Uterus (tissue), 3 donors: ENCODE measurements at regions not wholly inside any gene's neighbourhood (a gene's known extent, or its start where the extent isn't known, plus 50 kb on each side); places are given as distances from the start of the nearest gene placed in this dataset.

Experiments used
- DNase-seq, 2 donors: peaks; one replicate each; pipeline ENCODE4 v3.0.0-alpha.2; 2019 to 2020
- H3K27ac ChIP-seq, 2 donors: fragments of 200-600 bp; sonication (generic); 1 replicate in 1 of 2; 2 replicates in 1 of 2; pipeline ENCODE4 v1.5.1; 2016 to 2018
- H3K27me3 ChIP-seq, 2 donors: fragments of 200-600 bp; sonication (generic); one replicate each; pipeline ENCODE4 v1.5.1; 2018 to 2019; ENCODE audit warnings: control low read depth in 1 of 2
- H3K36me3 ChIP-seq, 2 donors: fragments of 200-600 bp; sonication (generic); one replicate each; pipeline ENCODE4 v1.5.1; 2019; ENCODE audit warnings: control low read depth in 1 of 2
- H3K4me1 ChIP-seq, 2 donors: fragments of 200-600 bp; sonication (generic); one replicate each; pipeline ENCODE4 v1.5.1; 2018 to 2019; ENCODE audit warnings: control low read depth in 1 of 2
- H3K4me3 ChIP-seq, 2 donors: fragments of 200-600 bp; sonication (generic); 1 replicate in 1 of 2; 2 replicates in 1 of 2; pipeline ENCODE4 v1.5.1; 2018 to 2019; ENCODE audit warnings: mild to moderate bottlenecking in 1 of 2
- H3K9me3 ChIP-seq, 2 donors: fragments of 200-600 bp; sonication (generic); one replicate each; pipeline ENCODE4 v1.5.1; 2019; ENCODE audit warnings: control low read depth in 1 of 2
- POLR2A ChIP-seq, 2 donors: fragments of 450-650 bp; IDR thresholded peaks; one replicate each; pipeline ENCODE4 v1.6.1; 2016; ENCODE audit warnings: antibody characterized with exemption in 2 of 2, mild to moderate bottlenecking in 1 of 2, moderate library complexity in 1 of 2
- intact Hi-C: fragments of 100-400 bp; cut with DNase I; formaldehyde crosslinking; loops from one replicate; pipeline ENCODE4 v1.15.1; 2023; ENCODE audit warnings: low total_unique reads
- TF ChIP-seq, protein P1 (sequence below), 4 experiments: fragments of 200-600 bp in 2 of 4; fragments of 450-650 bp in 2 of 4; sonication (generic) in 2 of 4; IDR thresholded peaks; one replicate each; pipeline ENCODE4 v1.5.1; 2016 to 2019; ENCODE audit warnings: antibody characterized with exemption in 4 of 4, mild to moderate bottlenecking in 2 of 4, moderate library complexity in 1 of 4
- donor health status: DM: yes; HTN: yes; CAD: no.

DNA sequence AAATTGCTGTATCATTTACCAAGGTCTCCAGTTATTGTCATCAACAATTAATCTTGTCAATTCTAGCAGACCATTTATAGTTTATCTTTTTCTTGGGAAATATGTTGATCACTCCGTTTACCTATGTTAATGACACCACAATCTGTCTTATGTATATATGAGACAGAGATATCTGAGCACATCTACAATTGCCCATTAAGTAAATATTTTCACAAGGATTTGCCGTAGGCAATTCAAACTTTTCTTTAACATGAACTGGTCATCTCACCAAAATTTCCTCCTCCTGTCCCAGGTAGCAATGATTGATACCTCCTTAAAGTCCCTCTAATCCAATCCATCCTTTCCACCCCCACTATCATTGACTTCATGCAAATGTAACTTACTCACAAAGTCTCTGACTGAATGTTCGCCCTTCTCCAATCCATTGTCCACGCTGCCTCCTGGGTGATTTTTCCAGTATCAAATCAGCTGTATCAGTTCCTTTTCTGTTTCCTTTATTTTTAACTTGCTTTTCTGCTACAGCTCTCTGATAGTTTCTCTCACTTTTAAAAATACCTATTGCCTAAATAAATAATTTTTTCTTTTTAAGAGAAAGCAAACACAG is 138.3 kb downstream of the GNAT3 start:
- H3K4me3 ChIP-seq = no peak overlapping the region
- H3K27me3 ChIP-seq = no peaks in the 10 kb centered on the region
- intact Hi-C loops = no loop called here
- no peak overlapping the region for H3K27ac ChIP-seq
- DNase-seq = no peak
- H3K9me3 ChIP-seq = no peaks in the 10 kb centered on the region
- no peaks in the 10 kb centered on the region for H3K36me3 ChIP-seq
- H3K4me1 ChIP-seq = no peaks in the 10 kb centered on the region
- TF ChIP-seq POLR2A (IDR thresholded peaks at IDR 0.05) = no peak
- TF ChIP-seq, protein P1, sequence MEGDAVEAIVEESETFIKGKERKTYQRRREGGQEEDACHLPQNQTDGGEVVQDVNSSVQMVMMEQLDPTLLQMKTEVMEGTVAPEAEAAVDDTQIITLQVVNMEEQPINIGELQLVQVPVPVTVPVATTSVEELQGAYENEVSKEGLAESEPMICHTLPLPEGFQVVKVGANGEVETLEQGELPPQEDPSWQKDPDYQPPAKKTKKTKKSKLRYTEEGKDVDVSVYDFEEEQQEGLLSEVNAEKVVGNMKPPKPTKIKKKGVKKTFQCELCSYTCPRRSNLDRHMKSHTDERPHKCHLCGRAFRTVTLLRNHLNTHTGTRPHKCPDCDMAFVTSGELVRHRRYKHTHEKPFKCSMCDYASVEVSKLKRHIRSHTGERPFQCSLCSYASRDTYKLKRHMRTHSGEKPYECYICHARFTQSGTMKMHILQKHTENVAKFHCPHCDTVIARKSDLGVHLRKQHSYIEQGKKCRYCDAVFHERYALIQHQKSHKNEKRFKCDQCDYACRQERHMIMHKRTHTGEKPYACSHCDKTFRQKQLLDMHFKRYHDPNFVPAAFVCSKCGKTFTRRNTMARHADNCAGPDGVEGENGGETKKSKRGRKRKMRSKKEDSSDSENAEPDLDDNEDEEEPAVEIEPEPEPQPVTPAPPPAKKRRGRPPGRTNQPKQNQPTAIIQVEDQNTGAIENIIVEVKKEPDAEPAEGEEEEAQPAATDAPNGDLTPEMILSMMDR (IDR thresholded peaks at IDR 0.05) = no peak

GRCh38 chr7:80372415-80372814 is 139.4 kb downstream of the GNAT3 start:
- no peak overlapping the region for H3K27ac ChIP-seq
- H3K4me1 ChIP-seq = no peaks in the 10 kb centered on the region
- TF ChIP-seq POLR2A (IDR thresholded peaks at IDR 0.05) = no peak
- TF ChIP-seq, protein P1 (IDR thresholded peaks at IDR 0.05) = no peak

GRCh38 chr7:80370587-80370986 is 141.3 kb downstream of the GNAT3 start:
- no peaks in the 10 kb centered on the region for H3K36me3 ChIP-seq
- no peak for TF ChIP-seq POLR2A (IDR thresholded peaks at IDR 0.05)
- TF ChIP-seq, protein P1 (IDR thresholded peaks at IDR 0.05) = no peak
- intact Hi-C loops = no loop called here
- no peaks in the 10 kb centered on the region for H3K9me3 ChIP-seq
- H3K27ac ChIP-seq = no peak overlapping the region
- no peaks in the 10 kb centered on the region for H3K4me1 ChIP-seq
- H3K27me3 ChIP-seq = no peaks in the 10 kb centered on the region
- DNase-seq = no peak
- no peak overlapping the region for H3K4me3 ChIP-seq

More at GRCh38 chr7:80372415-80372814, 139.4 kb downstream of the GNAT3 start:
- intact Hi-C loops = no loop called here
- no peak for DNase-seq
- H3K36me3 ChIP-seq = no peaks in the 10 kb centered on the region
- no peaks in the 10 kb centered on the region for H3K9me3 ChIP-seq
- H3K4me3 ChIP-seq = no peak overlapping the region
- H3K27me3 ChIP-seq = no peaks in the 10 kb centered on the region

GRCh38 chr7:80369321-80369720 is 142.5 kb downstream of the GNAT3 start:
- no peak for TF ChIP-seq POLR2A (IDR thresholded peaks at IDR 0.05)
- TF ChIP-seq, protein P1 (IDR thresholded peaks at IDR 0.05) = no peak
- intact Hi-C loops = no loop called here
- no peaks in the 10 kb centered on the region for H3K4me1 ChIP-seq
- DNase-seq = no peak
- no peak overlapping the region for H3K27ac ChIP-seq
- H3K4me3 ChIP-seq = no peak overlapping the region
- no peaks in the 10 kb centered on the region for H3K36me3 ChIP-seq
- no peaks in the 10 kb centered on the region for H3K9me3 ChIP-seq
- no peaks in the 10 kb centered on the region for H3K27me3 ChIP-seq

GRCh38 chr7:80362677-80363076 is 149.2 kb downstream of the GNAT3 start:
- Histone ChIP-seq H3K4me1 (no peaks in the 10 kb centered on the region), H3K4me3 (no peak overlapping the region), H3K27me3 (no peaks in the 10 kb centered on the region), H3K27ac (no peak overlapping the region), H3K36me3 (no peaks in the 10 kb centered on the region), H3K9me3 (no peaks in the 10 kb centered on the region)
- intact Hi-C loops = no loop called here
- no peak for DNase-seq
- no peak for TF ChIP-seq POLR2A (IDR thresholded peaks at IDR 0.05)
- TF ChIP-seq, protein P1 (IDR thresholded peaks at IDR 0.05) = no peak
